Activated T-helper 2 cell treated with anti-CD3 and anti-CD28 coated beads, Interferon-gamma antibody, Interleukin-2, Interleukin-4, amounts not matched to agents 10 μg/mL and 5 μg/mL and 100 μg/mL, durations not matched to agents 14 hours and 24 hours and 36 hours (primary cell): ENCODE measurements at regions not wholly inside any gene's neighbourhood (a gene's known extent, or its start where the extent isn't known, plus 50 kb on each side); places are given as distances from the start of the nearest gene placed in this dataset.

Experiments used
- DNase-seq: peaks from one replicate; pipeline ENCODE4 v3.0.0; 2021; ENCODE audit warnings: low spot score
- H3K27ac Mint-ChIP-seq: one replicate; pipeline ENCODE4 v1.8.0; 2021; ENCODE audit warnings: mixed read lengths
- H3K27me3 Mint-ChIP-seq: one replicate; pipeline ENCODE4 v1.8.0; 2021; ENCODE audit warnings: low read depth, mixed read lengths
- H3K36me3 Mint-ChIP-seq: one replicate; pipeline ENCODE4 v1.8.0; 2021; ENCODE audit warnings: low read depth, mixed read lengths
- H3K4me1 Mint-ChIP-seq: one replicate; pipeline ENCODE4 v1.8.0; 2021; ENCODE audit warnings: low read depth, mixed read lengths
- H3K4me3 Mint-ChIP-seq: one replicate; pipeline ENCODE4 v1.8.0; 2021; ENCODE audit warnings: low read depth, mild to moderate bottlenecking, moderate library complexity, mixed read lengths
- H3K9me3 Mint-ChIP-seq: one replicate; pipeline ENCODE4 v1.8.0; 2021; ENCODE audit warnings: mixed read lengths
- intact Hi-C: fragments of 100-400 bp; cut with micrococcal nuclease; formaldehyde crosslinking; loops from one replicate; pipeline ENCODE4 v1.15.1; 2023

DNA sequence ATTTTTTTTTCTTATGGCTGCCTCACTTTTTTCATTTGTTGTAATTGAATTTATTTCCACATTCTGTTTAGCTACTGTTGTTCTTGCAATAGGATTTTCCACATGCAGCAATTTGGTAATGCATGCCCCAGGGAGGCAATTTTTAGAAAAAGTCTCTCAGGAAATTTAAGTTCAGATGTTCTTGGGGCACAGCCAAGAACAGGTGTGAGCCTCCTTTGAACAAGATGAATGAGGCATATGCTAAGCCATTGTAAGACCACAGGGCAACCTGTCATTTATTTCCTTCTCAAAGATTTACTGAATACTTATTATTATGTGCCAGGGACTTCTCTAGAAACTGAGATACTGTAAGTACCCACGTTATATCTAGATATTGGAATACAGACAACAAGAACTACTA lies 549.5 kb downstream of the DIPK2A start:
- no peaks in the 10 kb centered on the region for H3K9me3 Mint-ChIP-seq
- H3K4me1 Mint-ChIP-seq: no peaks in the 10 kb centered on the region
- DNase-seq: no peak
- no peaks in the 10 kb centered on the region for H3K27me3 Mint-ChIP-seq
- H3K4me3 Mint-ChIP-seq: no peak overlapping the region
- H3K27ac Mint-ChIP-seq: no peak overlapping the region
- no peaks in the 10 kb centered on the region for H3K36me3 Mint-ChIP-seq
- intact Hi-C loops: no loop called here

DNA sequence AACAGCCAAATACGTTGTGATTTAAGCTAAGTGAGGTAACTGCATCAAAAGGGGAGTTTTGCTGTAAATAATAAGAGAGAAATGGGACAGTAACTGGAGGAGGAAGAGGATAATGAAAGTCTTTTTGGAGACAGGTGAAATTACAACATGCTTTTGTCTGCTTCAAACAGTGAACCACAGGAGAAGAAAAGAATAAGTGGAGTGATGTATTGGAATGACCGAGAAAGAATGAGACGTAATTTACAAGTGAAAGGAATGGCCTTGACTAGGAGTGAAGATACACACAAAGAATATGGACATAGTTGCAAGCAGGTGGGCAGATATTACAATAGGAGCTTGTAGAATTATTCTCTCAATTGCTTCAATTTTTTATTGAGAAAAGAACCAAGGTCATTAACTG lies 550.8 kb downstream of the DIPK2A start:
- no peak for DNase-seq
- Mint-ChIP-seq H3K9me3 (no peaks in the 10 kb centered on the region), H3K4me3 (no peak overlapping the region), H3K36me3 (no peaks in the 10 kb centered on the region), H3K27ac (no peak overlapping the region), H3K4me1 (no peaks in the 10 kb centered on the region), H3K27me3 (no peaks in the 10 kb centered on the region)
- intact Hi-C loops: no loop called here

DNA sequence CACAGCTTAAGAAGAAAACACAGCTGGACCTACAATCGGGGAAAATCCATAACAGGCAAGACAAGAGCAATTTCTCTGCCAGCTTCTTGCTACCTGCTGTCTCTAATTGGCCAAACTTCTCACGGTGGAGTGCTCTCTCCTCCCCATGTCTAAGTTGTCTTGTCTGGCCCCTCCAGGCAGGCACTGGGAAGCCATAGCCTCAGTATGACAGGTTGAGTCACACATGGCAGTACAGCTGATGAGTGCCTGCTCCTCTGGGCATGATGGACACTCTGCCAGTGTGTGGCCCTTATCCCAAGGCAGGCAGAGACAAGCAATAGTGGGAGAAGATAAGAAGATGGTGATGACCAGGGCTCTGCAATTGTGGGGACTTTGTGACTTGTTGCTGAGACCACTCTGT lies 551.8 kb downstream of the DIPK2A start:
- Mint-ChIP-seq H3K4me3 (no peak overlapping the region), H3K36me3 (no peaks in the 10 kb centered on the region), H3K9me3 (no peaks in the 10 kb centered on the region), H3K27ac (no peak overlapping the region), H3K27me3 (no peaks in the 10 kb centered on the region), H3K4me1 (no peaks in the 10 kb centered on the region)
- intact Hi-C loops: no loop called here
- DNase-seq: no peak

DNA sequence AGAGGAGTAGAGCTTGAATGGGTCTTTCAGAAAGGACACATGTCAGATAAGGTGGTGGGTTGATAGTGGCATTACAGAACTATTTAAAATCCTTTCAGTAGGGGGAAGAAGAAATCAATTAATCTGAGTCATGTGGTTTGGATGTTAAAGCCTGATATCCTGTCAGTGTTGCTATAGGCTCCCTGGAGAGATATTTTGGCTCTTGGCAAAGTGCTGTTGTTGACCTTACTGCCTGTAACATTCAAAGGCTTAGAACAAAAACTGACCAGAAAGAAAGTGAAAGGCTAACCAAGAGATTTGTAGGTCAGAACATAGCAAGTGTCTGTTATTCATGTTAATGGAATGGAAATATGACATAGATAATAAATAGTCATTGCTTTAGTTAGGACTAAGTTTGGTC lies 552.9 kb downstream of the DIPK2A start:
- intact Hi-C loops: no loop called here
- H3K4me3 Mint-ChIP-seq: no peak overlapping the region
- H3K36me3 Mint-ChIP-seq: no peaks in the 10 kb centered on the region
- no peaks in the 10 kb centered on the region for H3K27me3 Mint-ChIP-seq
- no peaks in the 10 kb centered on the region for H3K4me1 Mint-ChIP-seq
- H3K9me3 Mint-ChIP-seq: no peaks in the 10 kb centered on the region
- no peak overlapping the region for H3K27ac Mint-ChIP-seq
- no peak for DNase-seq

DNA sequence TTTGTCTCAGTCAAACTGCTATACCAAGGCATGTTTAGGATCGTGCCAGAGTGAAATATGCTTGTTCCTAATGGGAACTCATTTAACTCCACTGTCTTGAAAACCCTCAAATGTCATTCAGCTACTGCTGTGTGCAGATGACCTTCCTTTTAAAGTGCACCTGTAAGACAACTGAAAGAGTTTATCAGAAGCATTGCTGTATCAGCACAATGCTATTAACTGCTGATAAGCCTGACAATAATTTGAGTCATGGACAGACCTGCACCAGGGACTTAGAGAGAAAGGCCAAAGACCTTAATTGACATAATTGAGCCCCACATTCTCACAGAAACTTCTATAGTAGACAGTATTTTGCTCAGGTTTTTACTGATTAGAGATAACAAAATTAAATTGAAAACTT lies 557.9 kb downstream of the DIPK2A start:
- H3K27me3 Mint-ChIP-seq: no peaks in the 10 kb centered on the region
- no peak for DNase-seq
- H3K4me1 Mint-ChIP-seq: no peaks in the 10 kb centered on the region
- intact Hi-C loops: no loop called here
- no peaks in the 10 kb centered on the region for H3K9me3 Mint-ChIP-seq
- no peak overlapping the region for H3K27ac Mint-ChIP-seq
- no peaks in the 10 kb centered on the region for H3K36me3 Mint-ChIP-seq
- no peak overlapping the region for H3K4me3 Mint-ChIP-seq

DNA sequence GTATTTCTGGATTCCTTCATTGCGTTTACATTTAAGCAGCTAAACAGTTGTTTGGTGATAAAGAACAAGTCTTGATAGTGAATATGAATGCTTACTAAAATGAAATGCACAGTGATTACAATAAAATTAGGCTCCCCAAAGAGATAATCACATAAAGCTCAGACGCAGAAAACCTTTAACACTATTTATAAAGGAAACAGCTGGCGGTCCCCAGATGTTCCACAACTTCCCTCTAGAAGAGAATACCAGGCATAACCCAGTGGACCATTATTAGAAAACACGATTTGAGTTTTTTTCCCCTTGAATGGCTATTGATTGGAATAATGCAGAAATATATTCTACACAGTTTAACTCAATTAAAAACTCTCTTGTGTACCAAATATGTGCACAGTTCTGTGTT lies 573.2 kb downstream of the DIPK2A start:
- Mint-ChIP-seq H3K4me3 (no peak overlapping the region), H3K27me3 (no peaks in the 10 kb centered on the region), H3K9me3 (no peaks in the 10 kb centered on the region), H3K27ac (no peak overlapping the region), H3K4me1 (no peaks in the 10 kb centered on the region), H3K36me3 (no peaks in the 10 kb centered on the region)
- intact Hi-C loops: no loop called here
- DNase-seq: no peak

DNA sequence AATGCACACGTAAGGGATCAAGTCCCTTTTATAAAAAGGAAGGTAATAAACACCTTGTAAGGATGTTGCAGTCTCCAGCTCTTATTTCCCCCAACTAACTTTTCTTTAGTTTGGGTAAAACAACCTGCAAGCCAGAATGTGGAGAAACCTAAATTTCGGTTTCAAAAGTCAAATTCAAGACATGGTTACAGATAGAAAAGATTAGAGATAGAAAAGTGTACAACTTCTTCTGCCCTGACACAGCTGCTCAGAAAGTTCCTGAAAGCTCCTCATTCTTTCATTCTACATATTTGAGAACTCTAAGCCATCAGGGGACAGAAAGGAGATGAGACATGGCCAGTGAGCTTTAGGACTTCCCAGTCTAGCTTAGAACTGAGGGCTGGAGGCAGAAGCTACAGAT lies 574.9 kb downstream of the DIPK2A start:
- Mint-ChIP-seq H3K27me3 (no peaks in the 10 kb centered on the region), H3K36me3 (no peaks in the 10 kb centered on the region), H3K27ac (no peak overlapping the region), H3K4me1 (no peaks in the 10 kb centered on the region), H3K4me3 (no peak overlapping the region), H3K9me3 (no peaks in the 10 kb centered on the region)
- intact Hi-C loops: no loop called here
- DNase-seq: no peak

DNA sequence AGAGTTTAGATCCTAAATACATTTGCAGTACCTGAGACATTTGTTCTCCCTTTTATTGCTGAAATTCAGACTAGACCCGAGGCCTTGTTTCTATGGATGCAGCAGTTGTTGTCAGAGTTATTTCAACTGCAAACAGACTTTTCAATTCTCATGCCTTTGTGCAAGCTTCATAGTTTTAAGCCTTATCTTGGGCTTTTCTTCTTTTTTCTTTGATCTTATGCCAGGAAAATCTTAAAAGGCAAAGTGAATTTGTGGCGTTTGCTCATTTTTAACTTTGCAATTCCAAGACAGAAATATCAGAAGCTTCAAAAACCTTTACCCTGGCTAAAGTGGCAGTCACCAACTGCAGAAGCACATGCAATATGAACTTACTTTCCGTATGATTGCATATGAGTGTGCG lies 576.7 kb downstream of the DIPK2A start:
- H3K4me3 Mint-ChIP-seq: no peak overlapping the region
- no peaks in the 10 kb centered on the region for H3K4me1 Mint-ChIP-seq
- no peaks in the 10 kb centered on the region for H3K36me3 Mint-ChIP-seq
- no peaks in the 10 kb centered on the region for H3K27me3 Mint-ChIP-seq
- no peak for DNase-seq
- H3K27ac Mint-ChIP-seq: no peak overlapping the region
- intact Hi-C loops: no loop called here
- H3K9me3 Mint-ChIP-seq: no peaks in the 10 kb centered on the region

DNA sequence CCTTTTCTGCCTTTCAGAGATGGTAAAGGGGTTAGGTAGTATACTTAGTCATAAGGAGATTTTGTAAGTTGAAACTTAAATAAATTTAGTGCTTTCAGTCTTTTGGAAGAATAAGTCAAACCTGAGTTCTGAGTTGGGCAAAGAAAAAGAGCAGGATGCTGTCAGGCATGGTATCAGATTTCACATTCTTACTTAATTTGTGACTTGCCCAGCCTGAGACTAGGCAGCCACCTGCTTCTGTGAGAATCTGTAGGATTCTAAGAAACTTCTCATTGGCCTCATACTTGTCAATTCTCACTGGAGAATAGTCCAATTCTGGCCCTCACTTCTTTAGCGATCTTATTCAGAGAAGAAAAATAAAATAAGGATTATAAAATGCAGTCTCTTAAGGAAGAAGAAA lies 577.5 kb downstream of the DIPK2A start:
- Mint-ChIP-seq H3K4me3 (no peak overlapping the region), H3K4me1 (no peaks in the 10 kb centered on the region), H3K27ac (no peak overlapping the region), H3K27me3 (no peaks in the 10 kb centered on the region), H3K36me3 (no peaks in the 10 kb centered on the region), H3K9me3 (no peaks in the 10 kb centered on the region)
- intact Hi-C loops: no loop called here
- no peak for DNase-seq

DNA sequence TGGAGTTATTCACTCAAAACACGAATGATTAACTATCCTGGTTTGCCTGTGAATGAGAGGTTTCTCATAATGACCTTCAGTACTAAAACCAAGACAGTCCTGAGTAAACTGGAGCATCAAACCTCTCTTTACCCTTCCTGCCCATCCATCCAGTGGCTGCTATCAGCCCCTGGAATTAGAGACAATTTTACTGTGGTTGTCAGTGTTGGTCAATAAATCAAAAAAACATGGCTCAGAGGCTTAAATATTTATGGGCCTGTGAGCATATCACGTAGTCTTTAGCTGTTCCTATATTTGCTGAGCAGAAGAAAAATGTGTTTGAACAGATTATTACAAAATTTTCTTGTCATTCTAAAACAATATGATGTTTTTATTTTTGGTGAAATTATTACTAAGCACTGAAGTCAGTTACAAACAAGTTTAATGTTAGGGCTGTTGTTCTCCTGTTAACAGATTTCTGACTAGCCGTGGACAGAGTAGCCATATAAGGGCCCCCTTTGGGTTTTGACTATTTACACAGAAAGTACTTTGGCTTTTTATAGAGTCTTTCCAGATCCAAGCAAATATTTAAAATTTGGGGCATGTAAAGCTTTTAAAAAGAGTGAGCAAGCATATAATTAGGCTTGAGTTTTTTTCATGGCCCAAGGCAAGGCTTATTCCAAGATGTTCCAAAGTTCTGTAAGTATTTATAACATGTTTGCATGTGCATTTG lies 580.9 kb downstream of the DIPK2A start:
- Mint-ChIP-seq H3K36me3 (no peaks in the 10 kb centered on the region), H3K4me1 (no peaks in the 10 kb centered on the region), H3K9me3 (no peaks in the 10 kb centered on the region), H3K27ac (no peak overlapping the region), H3K27me3 (no peaks in the 10 kb centered on the region), H3K4me3 (no peak overlapping the region)
- DNase-seq: no peak
- intact Hi-C loops: no loop called here

DNA sequence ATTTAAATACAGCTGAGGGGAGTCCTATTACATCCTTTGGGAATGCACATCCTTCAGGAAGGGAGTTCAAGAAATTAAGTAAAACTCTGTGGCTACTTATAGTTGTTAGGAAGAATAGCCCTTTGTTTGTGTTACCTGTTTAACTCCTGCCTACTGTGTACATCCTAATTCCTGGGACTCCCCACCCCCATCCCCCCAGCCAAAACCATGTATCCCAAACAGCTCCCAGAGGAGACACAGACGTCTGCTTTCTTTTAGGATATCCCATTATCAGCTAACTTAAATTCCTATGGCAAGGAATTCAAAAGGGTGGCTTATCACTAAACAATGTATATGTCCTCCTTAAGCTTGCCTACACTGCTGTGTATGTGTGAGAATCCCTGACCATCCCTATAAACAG lies 581.7 kb downstream of the DIPK2A start:
- H3K4me1 Mint-ChIP-seq: no peaks in the 10 kb centered on the region
- H3K4me3 Mint-ChIP-seq: no peak overlapping the region
- H3K27me3 Mint-ChIP-seq: no peaks in the 10 kb centered on the region
- intact Hi-C loops: no loop called here
- H3K36me3 Mint-ChIP-seq: no peaks in the 10 kb centered on the region
- no peaks in the 10 kb centered on the region for H3K9me3 Mint-ChIP-seq
- DNase-seq: no peak
- H3K27ac Mint-ChIP-seq: no peak overlapping the region

DNA sequence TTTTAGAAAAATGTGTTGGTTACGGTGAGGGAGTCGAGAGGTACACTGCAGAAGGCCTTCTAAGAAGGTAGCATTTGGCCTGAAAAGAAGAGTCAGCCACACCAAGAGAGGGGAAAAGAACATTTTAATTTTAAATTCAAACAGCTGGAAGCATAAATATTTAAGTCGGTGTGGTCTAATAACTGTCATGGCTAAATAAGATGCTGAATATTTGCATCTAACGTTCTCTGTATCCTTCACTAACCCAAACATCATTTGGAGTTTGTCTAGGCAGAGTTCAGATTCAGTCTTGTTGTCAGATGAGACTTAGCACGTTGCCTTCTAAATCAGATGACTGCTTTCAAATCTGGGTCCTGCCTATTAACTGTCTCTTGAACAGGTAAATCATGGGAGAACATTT lies 583.3 kb downstream of the DIPK2A start:
- Mint-ChIP-seq H3K4me3 (no peak overlapping the region), H3K9me3 (no peaks in the 10 kb centered on the region), H3K36me3 (no peaks in the 10 kb centered on the region), H3K27me3 (no peaks in the 10 kb centered on the region), H3K4me1 (no peaks in the 10 kb centered on the region), H3K27ac (no peak overlapping the region)
- no peak for DNase-seq
- intact Hi-C loops: no loop called here

DNA sequence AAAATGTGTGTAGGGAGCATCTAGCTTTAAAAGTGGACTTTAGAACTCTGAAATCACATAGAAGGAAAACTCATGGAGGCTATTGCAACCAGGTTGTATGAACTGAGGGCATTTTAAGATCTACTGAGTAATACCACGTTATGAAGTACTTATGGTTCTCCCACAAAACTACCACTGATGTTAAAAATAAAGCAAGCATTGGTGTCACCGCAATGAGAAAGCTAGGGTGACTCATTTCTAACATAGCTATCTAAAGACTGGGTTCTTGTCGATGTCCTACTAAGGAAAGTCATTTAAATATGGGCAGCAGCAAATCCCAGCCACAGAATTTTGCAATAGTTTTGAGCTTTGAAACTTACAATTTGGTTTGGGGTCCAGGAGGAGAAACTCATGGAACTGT lies 584.8 kb downstream of the DIPK2A start:
- Mint-ChIP-seq H3K4me3 (no peak overlapping the region), H3K36me3 (no peaks in the 10 kb centered on the region), H3K9me3 (no peaks in the 10 kb centered on the region), H3K27ac (no peak overlapping the region), H3K4me1 (no peaks in the 10 kb centered on the region), H3K27me3 (no peaks in the 10 kb centered on the region)
- no peak for DNase-seq
- intact Hi-C loops: no loop called here

DNA sequence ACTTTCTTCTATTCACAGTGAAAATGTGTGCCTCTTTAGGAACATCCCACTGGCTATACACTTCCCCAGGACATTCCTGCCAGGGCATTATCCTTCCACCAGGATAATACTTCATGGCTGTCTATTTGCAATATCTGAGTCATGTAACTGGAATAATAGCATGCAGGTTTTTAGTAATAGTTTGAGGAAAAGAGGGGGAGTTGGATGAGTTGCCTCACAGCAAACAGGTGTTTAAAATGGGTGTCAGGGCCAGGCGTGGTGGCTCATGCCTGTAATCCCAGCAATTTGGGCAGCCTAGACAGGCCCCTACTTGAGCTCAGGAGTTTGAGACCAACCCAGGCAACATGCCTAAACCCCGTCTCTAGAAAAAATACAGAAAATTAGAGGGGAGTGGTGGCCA lies 585.9 kb downstream of the DIPK2A start:
- Mint-ChIP-seq H3K9me3 (no peaks in the 10 kb centered on the region), H3K27ac (no peak overlapping the region), H3K4me3 (no peak overlapping the region), H3K27me3 (no peaks in the 10 kb centered on the region), H3K4me1 (no peaks in the 10 kb centered on the region), H3K36me3 (no peaks in the 10 kb centered on the region)
- DNase-seq: no peak
- intact Hi-C loops: no loop called here
